K562 (cell line): ENCODE measurements at regions not wholly inside any gene's neighbourhood (a gene's known extent, or its start where the extent isn't known, plus 50 kb on each side); places are given as distances from the start of the nearest gene placed in this dataset.

ENCODE experiments used
- ATAC-seq: fragments of 200-7000 bp; cut with Tn5 transposase; 3 replicates; pipeline ENCODE4 v1.9.1; 2020; ENCODE audit warnings: moderate library complexity
- BruUV-seq: library from RNA; stranded (reverse); fragments of 400-500 nt; replicated peaks from 2 replicates; lab custom pipeline; 2021; lab: Mats Ljungman, UMichigan
- CTCF ChIA-PET: fragments of 300-600 bp; formaldehyde crosslinking; extraction: SDS; loops from one replicate; lab custom pipeline; 2021; ENCODE audit warnings: low intra/inter-chr PET ratio; lab: Yijun Ruan, JAX
- POLR2A ChIA-PET: fragments of 300-600, 350-650 bp; sonication (Branson Sonifier 250); formaldehyde crosslinking; extraction: SDS; loops from one replicate; lab custom pipeline; 2021; ENCODE audit warnings: antibody characterized with exemption, inconsistent platforms; lab: Yijun Ruan, JAX
- DNase-seq, 4 experiments: peaks; one replicate each; pipeline versions ENCODE4 v3.0.0 to v3.0.0-alpha.2; 2011 to 2018; ENCODE audit warnings: low spot score in 3 of 4, mixed read lengths in 3 of 4; ENCODE audit errors: extremely low read depth in 1 of 4
- FAIRE-seq: peaks from 2 replicates; lab custom pipeline; 2011; peaks lifted over from hg19 to GRCh38; lab: Jason Lieb, UNC
- H2AFZ ChIP-seq: 2 replicates; pipeline ENCODE4 v1.6.0; 2011; ENCODE audit warnings: low read depth, low read length, control low read depth, inconsistent platforms
- H3K27ac ChIP-seq: fragments of 200-600 bp; 3 replicates; pipeline ENCODE4 v1.8.0; 2011; ENCODE audit warnings: low read depth, mild to moderate bottlenecking, control low read depth, inconsistent platforms, low read length, moderate library complexity, mixed read lengths; ENCODE audit errors: extremely low read depth
- H3K27me3 ChIP-seq, 2 experiments: fragments of 300-600 bp in 1 of 2; 2 replicates in 1 of 2; 3 replicates in 1 of 2; pipeline versions ENCODE4 v1.6.0 to v1.8.0; 2011; ENCODE audit warnings: inconsistent platforms in 2 of 2, low read length in 2 of 2, mild to moderate bottlenecking in 1 of 2, mixed read lengths in 1 of 2, moderate library complexity in 1 of 2; ENCODE audit not compliant: control insufficient read depth in 2 of 2, insufficient read depth in 2 of 2
- H3K36me3 ChIP-seq: fragments of 300-600 bp; 3 replicates; pipeline ENCODE4 v1.8.0; 2011; ENCODE audit warnings: mild to moderate bottlenecking, low read length, inconsistent platforms; ENCODE audit not compliant: control insufficient read depth, insufficient read depth
- H3K4me1 ChIP-seq, 2 experiments: fragments of 200-600 bp in 1 of 2; replicated peaks in 1 of 2; 2 replicates in 1 of 2; 3 replicates in 1 of 2; pipeline versions ENCODE4 v1.5.1 to v1.8.0; 2011; ENCODE audit warnings: inconsistent platforms in 2 of 2, low read length in 2 of 2, mild to moderate bottlenecking in 1 of 2, mixed read lengths in 1 of 2, moderate library complexity in 1 of 2; ENCODE audit not compliant: control insufficient read depth in 2 of 2, insufficient read depth in 2 of 2
- H3K4me2 ChIP-seq: 2 replicates; pipeline ENCODE4 v1.6.1; 2011; ENCODE audit warnings: low read length, control low read depth, inconsistent platforms, mixed read lengths; ENCODE audit not compliant: insufficient read depth
- H3K4me3 ChIP-seq: fragments of 200-600 bp; sonication (generic), shearing (Covaris generic); 2 replicates; pipeline ENCODE4 v1.5.1; 2016; ENCODE audit warnings: control low read depth, inconsistent platforms
- H3K79me2 ChIP-seq: fragments of 200-600 bp; 3 replicates; pipeline ENCODE4 v1.8.0; 2011; ENCODE audit warnings: low read length, inconsistent platforms; ENCODE audit not compliant: control insufficient read depth, insufficient read depth
- H3K9ac ChIP-seq, 2 experiments: 2 replicates each; pipeline versions ENCODE4 v1.6.0 to v1.6.1; 2011; ENCODE audit warnings: low read depth in 2 of 2, low read length in 2 of 2, control low read depth in 1 of 2, inconsistent platforms in 1 of 2, mild to moderate bottlenecking in 1 of 2, mixed read lengths in 1 of 2; ENCODE audit not compliant: insufficient read depth in 1 of 2
- H3K9me1 ChIP-seq: one replicate; pipeline ENCODE4 v1.6.0; 2011; ENCODE audit warnings: inconsistent platforms, mild to moderate bottlenecking, low read length, moderate library complexity; ENCODE audit not compliant: control insufficient read depth, insufficient read depth
- H3K9me3 ChIP-seq: replicated peaks from 2 replicates; pipeline ENCODE4 v1.5.1; 2011; ENCODE audit warnings: low read depth, low read length, inconsistent platforms; ENCODE audit not compliant: control insufficient read depth, insufficient read depth
- H4K20me1 ChIP-seq: replicated peaks from 2 replicates; pipeline ENCODE4 v1.6.1; 2011; ENCODE audit warnings: low read length, inconsistent platforms, mixed read lengths; ENCODE audit not compliant: control insufficient read depth, insufficient read depth
- DACH1 ChIP-seq: fragments of 450-650 bp; IDR thresholded peaks from 2 replicates; pipeline ENCODE4 v1.6.1; 2018; ENCODE audit not compliant: partially characterized antibody
- EP300 ChIP-seq: IDR thresholded peaks from 2 replicates; pipeline ENCODE4 v1.6.1; 2012; ENCODE audit warnings: low read length, improper control_type of control experiment
- FOXM1 ChIP-seq, 2 experiments: fragments of 450-650 bp in 1 of 2; sonication (generic) in 1 of 2; formaldehyde crosslinking in 1 of 2; IDR thresholded peaks; 2 replicates each; pipeline versions ENCODE4 v1.6.1 to v1.9.0; 2017 to 2022; ENCODE audit warnings: low read depth in 2 of 2, mild to moderate bottlenecking in 2 of 2, missing genetic modification reagents in 1 of 2, moderate library complexity in 1 of 2
- GABPB2 ChIP-seq: fragments of 250-450 bp; sonication (Bioruptor Pico); conservative IDR thresholded peaks from 2 replicates; pipeline ENCODE4 v1.5.1; 2021; ENCODE audit warnings: mild to moderate bottlenecking
- IRF2 ChIP-seq: sonication (generic); formaldehyde crosslinking; IDR thresholded peaks from 2 replicates; pipeline ENCODE4 v1.8.1; 2022; ENCODE audit warnings: mild to moderate bottlenecking, missing genetic modification reagents
- NBN ChIP-seq: fragments of 450-650 bp; IDR thresholded peaks from 2 replicates; pipeline ENCODE4 v1.6.1; 2016; ENCODE audit warnings: low read depth, mild to moderate bottlenecking
- NFATC3 ChIP-seq: fragments of 450-650 bp; IDR thresholded peaks from 2 replicates; pipeline ENCODE4 v1.6.1; 2017; ENCODE audit warnings: mild to moderate bottlenecking
- RUNX1 ChIP-seq: sonication (generic); IDR thresholded peaks from 2 replicates; pipeline ENCODE4 v1.6.1; 2016; ENCODE audit warnings: antibody characterized with exemption, low read depth
- U2AF2 ChIP-seq: fragments of 200-400 bp; formaldehyde crosslinking; optimal IDR thresholded peaks from 2 replicates; pipeline ENCODE3; 2017; ENCODE audit warnings: low read depth, mild to moderate bottlenecking, low read length
- ZEB2 ChIP-seq: fragments of 450-650 bp; IDR thresholded peaks from 2 replicates; pipeline ENCODE4 v1.6.1; 2016
- WGBS: fragments of 100-300 bp; shearing (Covaris generic); methylation state at CpG from one replicate; pipeline ENCODE4 v1.1.6; 2016; ENCODE audit warnings: low coverage, mixed read lengths; ENCODE audit not compliant: insufficient coverage; ENCODE audit errors: missing lambda C conversion rate; 5-methylcytosine and 5-hydroxymethylcytosine counted together
- in situ Hi-C: fragments of 300-500 bp; cut with MboI; formaldehyde crosslinking; loops from 4 replicates; pipeline ENCODE4 v1.15.0; 2018; ENCODE audit warnings: inconsistent platforms, mixed read lengths
- intact Hi-C: fragments of 100-400 bp; cut with micrococcal nuclease; formaldehyde crosslinking; loops from 2 replicates; pipeline ENCODE4 v1.14.2; 2022
- TF ChIP-seq, protein P1 (sequence below): fragments of 450-650 bp; formaldehyde crosslinking; IDR thresholded peaks from 2 replicates; pipeline ENCODE4 v1.4.0; 2020; ENCODE audit warnings: mild to moderate bottlenecking

DNA sequence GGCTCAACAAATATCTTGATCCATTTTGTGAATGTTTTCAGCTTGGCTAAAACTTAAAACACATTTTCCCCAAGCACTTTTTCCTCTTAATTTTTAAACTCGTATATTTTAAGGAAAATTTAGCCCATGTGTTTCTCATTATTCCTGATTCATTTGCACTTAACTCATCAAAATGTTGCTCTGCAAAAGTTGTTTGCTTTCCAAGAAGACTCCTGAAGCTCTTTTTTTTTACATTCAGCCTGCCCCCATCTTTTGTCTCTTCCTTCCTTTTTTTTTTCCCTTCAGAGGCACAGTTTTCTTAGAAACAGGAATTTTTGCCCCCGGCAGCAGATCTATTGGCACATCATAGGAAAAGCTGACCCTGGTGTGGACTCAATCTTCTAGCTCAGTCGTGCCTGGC lies 155.0 kb upstream of the SALL1 start:
- intact Hi-C loops (no loop called here), in situ Hi-C loops (no loop called here)
- Histone ChIP-seq H3K4me1 (no peaks in the 10 kb centered on the region), H2AFZ (no peak overlapping the region), H3K27me3 (no peaks in the 10 kb centered on the region), H3K9me1 (no peaks in the 10 kb centered on the region), H3K9ac (no peak overlapping the region), H3K27ac (no peak overlapping the region), H3K4me2 (no peak overlapping the region), H3K36me3 (no peaks in the 10 kb centered on the region), H3K4me3 (no peak overlapping the region), H3K9me3 (no peaks in the 10 kb centered on the region), H4K20me1 (no peaks in the 10 kb centered on the region), H3K79me2 (no peaks in the 10 kb centered on the region)
- no TSS peak for BruUV-seq
- ChIA-PET POLR2A (interaction anchor here (1.6 kb wide), 1 partner anchor 11 kb away, joined by 4 read pairs; no protein-coding TSS in a partner anchor), CTCF (no interaction called here)
- TF ChIP-seq NFATC3 (no peak), ZEB2 (no peak), GABPB2 (CRISPR knock-in tag) (no peak), IRF2 (CRISPR knock-in tag) (no peak), U2AF2 (no peak), RUNX1 (no peak), FOXM1 (IDR thresholded peaks at IDR 0.05; ENCODE audit: low read depth) (no peak), FOXM1 (CRISPR knock-in tag; IDR thresholded peaks at IDR 0.05; ENCODE audit: low read depth) (no peak), EP300 (no peak), NBN (no peak), DACH1 (no peak)
- TF ChIP-seq, protein P1, sequence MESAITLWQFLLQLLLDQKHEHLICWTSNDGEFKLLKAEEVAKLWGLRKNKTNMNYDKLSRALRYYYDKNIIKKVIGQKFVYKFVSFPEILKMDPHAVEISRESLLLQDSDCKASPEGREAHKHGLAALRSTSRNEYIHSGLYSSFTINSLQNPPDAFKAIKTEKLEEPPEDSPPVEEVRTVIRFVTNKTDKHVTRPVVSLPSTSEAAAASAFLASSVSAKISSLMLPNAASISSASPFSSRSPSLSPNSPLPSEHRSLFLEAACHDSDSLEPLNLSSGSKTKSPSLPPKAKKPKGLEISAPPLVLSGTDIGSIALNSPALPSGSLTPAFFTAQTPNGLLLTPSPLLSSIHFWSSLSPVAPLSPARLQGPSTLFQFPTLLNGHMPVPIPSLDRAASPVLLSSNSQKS (CRISPR knock-in tag): no peak
- DNase-seq (no peak), ATAC-seq (no peak), FAIRE-seq (no peak)
- 0% methylated on average over 2 of the region's 3 CpGs for WGBS
